ENCODE measurements at regions not wholly inside any gene's neighbourhood (a gene's known extent, or its start where the extent isn't known, plus 50 kb on each side); places are given as distances from the start of the nearest gene placed in this dataset.

GRCh38 chr12:75846102-75846501 lies 185.5 kb downstream of the PHLDA1 start:
- no peak for TF ChIP-seq CTCF (conservative IDR thresholded peaks at IDR 0.05; ENCODE audit: low read length)
- TF ChIP-seq EZH2phosphoT487 (IDR thresholded peaks at IDR 0.05; ENCODE audit: borderline replicate concordance) = no peak

Data from Loucy (cell line).